Liver (tissue), 8 donors: ENCODE measurements at regions not wholly inside any gene's neighbourhood (a gene's known extent, or its start where the extent isn't known, plus 50 kb on each side); places are given as distances from the start of the nearest gene placed in this dataset.

Source experiments
- DNase-seq: peaks from one replicate; pipeline ENCODE4 v3.0.0-alpha.2; 2017; ENCODE audit warnings: low spot score
- H3K27ac ChIP-seq, 2 donors: one replicate each; pipeline ENCODE4 v1.7.0; 2013; ENCODE audit warnings: inconsistent platforms in 2 of 2, low read length in 2 of 2, control low read depth in 1 of 2, low read depth in 1 of 2, mild to moderate bottlenecking in 1 of 2
- H3K27me3 ChIP-seq, 4 donors: one replicate each; pipeline versions ENCODE4 v1.6.1 to v1.7.0; 2013; ENCODE audit warnings: low read length in 3 of 4, inconsistent platforms in 1 of 4, mild to moderate bottlenecking in 1 of 4, moderate library complexity in 1 of 4; ENCODE audit not compliant: control insufficient read depth in 4 of 4, insufficient read depth in 4 of 4
- H3K36me3 ChIP-seq, 4 donors: one replicate each; pipeline versions ENCODE4 v1.6.1 to v1.7.0; 2013; ENCODE audit warnings: low read length in 3 of 4, mild to moderate bottlenecking in 3 of 4, low read depth in 1 of 4, moderate library complexity in 1 of 4; ENCODE audit not compliant: control insufficient read depth in 4 of 4, insufficient read depth in 3 of 4
- H3K4me1 ChIP-seq, 4 donors: one replicate each; pipeline versions ENCODE4 v1.6.1 to v1.7.0; 2013; ENCODE audit warnings: low read length in 3 of 4, mild to moderate bottlenecking in 3 of 4, moderate library complexity in 1 of 4; ENCODE audit not compliant: control insufficient read depth in 4 of 4, insufficient read depth in 4 of 4
- H3K4me3 ChIP-seq, 3 donors: one replicate each; pipeline versions ENCODE4 v1.6.1 to v1.7.0; 2013; ENCODE audit warnings: low read length in 3 of 3, control low read depth in 1 of 3, low read depth in 1 of 3, mild to moderate bottlenecking in 1 of 3
- H3K9ac ChIP-seq, 2 donors: one replicate each; pipeline ENCODE4 v1.7.0; 2013; ENCODE audit warnings: low read length in 2 of 2, mild to moderate bottlenecking in 2 of 2, moderate library complexity in 2 of 2, control low read depth in 1 of 2, low read depth in 1 of 2
- H3K9me3 ChIP-seq, 4 donors: one replicate each; pipeline versions ENCODE4 v1.6.1 to v1.7.0; 2013; ENCODE audit warnings: low read length in 3 of 4; ENCODE audit not compliant: control insufficient read depth in 4 of 4
- ATF3 ChIP-seq: IDR thresholded peaks from 2 replicates; pipeline ENCODE4 v1.6.1; 2016; ENCODE audit warnings: antibody characterized with exemption
- CTCF ChIP-seq: fragments of 150-350 bp; IDR thresholded peaks from 2 replicates; pipeline ENCODE4 v1.5.1; 2017; ENCODE audit warnings: improper control_type of control experiment, low read depth, low read length; ENCODE audit not compliant: missing input control
- FOXA1 ChIP-seq: IDR thresholded peaks from 2 replicates; pipeline ENCODE4 v1.6.1; 2016; ENCODE audit warnings: antibody characterized with exemption
- GABPA ChIP-seq, 2 donors: IDR thresholded peaks in 1 of 2; conservative IDR thresholded peaks in 1 of 2; 2 replicates each; pipeline ENCODE4 v1.6.1; 2016; ENCODE audit warnings: antibody characterized with exemption in 2 of 2, mild to moderate bottlenecking in 1 of 2, moderate library complexity in 1 of 2
- HNF4G ChIP-seq: IDR thresholded peaks from 2 replicates; pipeline ENCODE4 v1.6.1; 2016; ENCODE audit warnings: antibody characterized with exemption
- JUND ChIP-seq, 2 donors: IDR thresholded peaks; 2 replicates each; pipeline ENCODE4 v1.6.1; 2016; ENCODE audit warnings: antibody characterized with exemption in 2 of 2
- MAX ChIP-seq: IDR thresholded peaks from 2 replicates; pipeline ENCODE4 v1.6.1; 2016; ENCODE audit warnings: antibody characterized with exemption
- NR2F2 ChIP-seq: IDR thresholded peaks from 2 replicates; pipeline ENCODE4 v1.6.1; 2016; ENCODE audit warnings: antibody characterized with exemption
- RAD21 ChIP-seq, 2 donors: IDR thresholded peaks; 2 replicates each; pipeline ENCODE4 v1.6.1; 2016; ENCODE audit warnings: antibody characterized with exemption in 2 of 2, mild to moderate bottlenecking in 2 of 2
- REST ChIP-seq: IDR thresholded peaks from 2 replicates; pipeline ENCODE4 v1.6.1; 2016; ENCODE audit warnings: antibody characterized with exemption, mild to moderate bottlenecking
- RXRA ChIP-seq, 2 donors: IDR thresholded peaks; 2 replicates each; pipeline ENCODE4 v1.6.1; 2017 to 2018; ENCODE audit warnings: antibody characterized with exemption in 2 of 2, mild to moderate bottlenecking in 1 of 2
- SP1 ChIP-seq: IDR thresholded peaks from 2 replicates; pipeline ENCODE4 v1.6.1; 2018; ENCODE audit warnings: antibody characterized with exemption, mild to moderate bottlenecking
- TAF1 ChIP-seq: conservative IDR thresholded peaks from 2 replicates; pipeline ENCODE4 v1.6.1; 2016; ENCODE audit warnings: antibody characterized with exemption, mild to moderate bottlenecking
- YY1 ChIP-seq: IDR thresholded peaks from 2 replicates; pipeline ENCODE4 v1.6.1; 2016; ENCODE audit warnings: antibody characterized with exemption, mild to moderate bottlenecking
- ZBTB33 ChIP-seq: IDR thresholded peaks from 2 replicates; pipeline ENCODE4 v1.6.1; 2016; ENCODE audit warnings: antibody characterized with exemption
- WGBS: extraction: QIAGEN DNeasy Blood & Tissue Kit; methylation state at CpG from one replicate; pipeline ENCODE4 v1.1.7; 2013; 5-methylcytosine and 5-hydroxymethylcytosine counted together
- donor health status: healthy.
- donor health status: healthy.
- donor health status: healthy.
- donor health status: healthy.
- donor health status: healthy.

GRCh38 chr4:73681776-73682175 lies 58.6 kb upstream of the CXCL8 start:
- Histone ChIP-seq H3K4me3 (no peak overlapping the region), H3K9ac (no peak overlapping the region)
- 68% methylated on average over 2 of the region's 2 CpGs for WGBS

GRCh38 chr4:73682508-73682907 lies 57.9 kb upstream of the CXCL8 start:
- WGBS: 83% methylated on average over 1 of the region's 1 CpG
- H3K27me3 ChIP-seq: no peaks in the 10 kb centered on the region
- H3K4me1 ChIP-seq: no peaks in the 10 kb centered on the region
- TF ChIP-seq RXRA (IDR thresholded peaks at IDR 0.05) (no peak), REST (no peak), YY1 (no peak), FOXA1 (no peak), ATF3 (no peak), HNF4G (no peak), SP1 (no peak), NR2F2 (no peak), RAD21 (IDR thresholded peaks at IDR 0.05) (no peak), JUND (IDR thresholded peaks at IDR 0.05) (no peak), MAX (no peak), ZBTB33 (no peak), GABPA (IDR thresholded peaks at IDR 0.05 in 1 of 2, conservative IDR thresholded peaks at IDR 0.05 in 1 of 2) (no peak), TAF1 (no peak), CTCF (no peak)
- H3K36me3 ChIP-seq: no peaks in the 10 kb centered on the region
- H3K27ac ChIP-seq: no peak overlapping the region
- H3K4me3 ChIP-seq: no peak overlapping the region
- no peaks in the 10 kb centered on the region for H3K9me3 ChIP-seq
- DNase-seq: no peak
- no peak overlapping the region for H3K9ac ChIP-seq

More at GRCh38 chr4:73681776-73682175, 58.6 kb upstream of the CXCL8 start:
- no peaks in the 10 kb centered on the region for H3K9me3 ChIP-seq
- H3K36me3 ChIP-seq: no peaks in the 10 kb centered on the region
- H3K27me3 ChIP-seq: no peaks in the 10 kb centered on the region
- H3K4me1 ChIP-seq: peaks cover 0 to 5% (median 1%) of the 10 kb centered on the region in 4 donors
- H3K27ac ChIP-seq: no peak overlapping the region
- no peak for TF ChIP-seq GABPA (IDR thresholded peaks at IDR 0.05 in 1 of 2, conservative IDR thresholded peaks at IDR 0.05 in 1 of 2)
- TF ChIP-seq YY1: no peak
- TF ChIP-seq REST: no peak
- TF ChIP-seq HNF4G: no peak
- no peak for TF ChIP-seq RAD21 (IDR thresholded peaks at IDR 0.05)
- no peak for TF ChIP-seq RXRA (IDR thresholded peaks at IDR 0.05)
- no peak for TF ChIP-seq NR2F2
- DNase-seq: no peak
